ENCODE measurements at regions not wholly inside any gene's neighbourhood (a gene's known extent, or its start where the extent isn't known, plus 50 kb on each side); places are given as distances from the start of the nearest gene placed in this dataset.

DNA sequence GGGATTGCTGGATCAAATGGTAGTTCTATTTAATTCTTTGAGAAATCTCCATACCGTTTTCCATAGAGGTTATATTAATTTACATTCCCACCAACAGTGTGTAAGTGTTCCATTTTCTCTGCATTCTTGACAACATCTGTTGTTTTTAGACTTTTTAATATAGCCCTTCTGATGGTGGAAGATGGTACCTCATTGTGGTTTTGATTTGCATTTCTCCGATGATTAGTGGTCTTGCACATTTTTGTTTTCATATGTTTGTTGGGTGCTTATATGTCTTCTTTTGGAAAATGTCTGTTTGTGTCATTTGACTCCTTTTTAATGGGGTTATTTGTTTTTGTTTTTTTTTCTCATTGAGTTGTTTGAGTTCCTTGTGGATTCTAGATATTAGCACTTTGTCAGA, 75.3 kb upstream of the PUDP start:
- no peaks in the 10 kb centered on the region for H3K27me3 ChIP-seq (ENCODE audit: insufficient read depth, poor library complexity, severe bottlenecking)
- H3K4me3 ChIP-seq (replicated peaks; ENCODE audit: insufficient read depth, low read length), result no peak overlapping the region
- DNase-seq (ENCODE audit: low read depth in 1 of 2, low spot score in 1 of 2), result no peak
- TF ChIP-seq, protein P1, sequence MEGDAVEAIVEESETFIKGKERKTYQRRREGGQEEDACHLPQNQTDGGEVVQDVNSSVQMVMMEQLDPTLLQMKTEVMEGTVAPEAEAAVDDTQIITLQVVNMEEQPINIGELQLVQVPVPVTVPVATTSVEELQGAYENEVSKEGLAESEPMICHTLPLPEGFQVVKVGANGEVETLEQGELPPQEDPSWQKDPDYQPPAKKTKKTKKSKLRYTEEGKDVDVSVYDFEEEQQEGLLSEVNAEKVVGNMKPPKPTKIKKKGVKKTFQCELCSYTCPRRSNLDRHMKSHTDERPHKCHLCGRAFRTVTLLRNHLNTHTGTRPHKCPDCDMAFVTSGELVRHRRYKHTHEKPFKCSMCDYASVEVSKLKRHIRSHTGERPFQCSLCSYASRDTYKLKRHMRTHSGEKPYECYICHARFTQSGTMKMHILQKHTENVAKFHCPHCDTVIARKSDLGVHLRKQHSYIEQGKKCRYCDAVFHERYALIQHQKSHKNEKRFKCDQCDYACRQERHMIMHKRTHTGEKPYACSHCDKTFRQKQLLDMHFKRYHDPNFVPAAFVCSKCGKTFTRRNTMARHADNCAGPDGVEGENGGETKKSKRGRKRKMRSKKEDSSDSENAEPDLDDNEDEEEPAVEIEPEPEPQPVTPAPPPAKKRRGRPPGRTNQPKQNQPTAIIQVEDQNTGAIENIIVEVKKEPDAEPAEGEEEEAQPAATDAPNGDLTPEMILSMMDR (IDR thresholded peaks at IDR 0.05; ENCODE audit: insufficient read depth, low read length), result no peak
- TF ChIP-seq REST (IDR thresholded peaks at IDR 0.05; ENCODE audit: insufficient replicate concordance, low read depth) (no peak), POLR2AphosphoS5 (IDR thresholded peaks at IDR 0.05; ENCODE audit: low read depth) (no peak), GABPA (IDR thresholded peaks at IDR 0.05; ENCODE audit: low read depth) (no peak), SPI1 (IDR thresholded peaks at IDR 0.05; ENCODE audit: borderline replicate concordance, low read depth) (no peak)
- no peak overlapping the region for H3K27ac ChIP-seq (replicated peaks)

DNA sequence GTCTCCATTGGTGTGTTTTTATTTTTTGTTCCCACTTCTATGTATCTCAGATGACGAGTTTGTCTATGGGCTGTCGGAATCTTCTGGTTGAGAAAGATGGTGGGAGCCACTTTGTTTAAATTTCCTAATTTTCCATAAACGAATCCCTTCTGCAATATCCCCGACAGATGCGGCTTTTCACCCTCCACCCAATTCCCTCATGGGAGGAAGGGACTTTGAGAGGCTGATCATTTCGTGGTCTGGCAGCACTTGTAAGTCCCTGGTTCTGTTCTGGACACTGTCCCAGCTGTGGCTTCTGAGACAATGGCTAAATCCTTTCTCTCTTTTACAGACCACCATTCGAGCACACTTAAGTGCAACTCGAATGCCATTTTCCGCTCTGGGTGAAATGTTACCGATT, 72.2 kb upstream of the PUDP start:
- no peak for DNase-seq (ENCODE audit: low read depth in 1 of 2, low spot score in 1 of 2)
- no peaks in the 10 kb centered on the region for H3K27me3 ChIP-seq (ENCODE audit: insufficient read depth, poor library complexity, severe bottlenecking)
- H3K27ac ChIP-seq (replicated peaks), result no peak overlapping the region
- TF ChIP-seq GABPA (IDR thresholded peaks at IDR 0.05; ENCODE audit: low read depth), result no peak
- TF ChIP-seq, protein P1 (IDR thresholded peaks at IDR 0.05; ENCODE audit: insufficient read depth, low read length), result no peak
- TF ChIP-seq SPI1 (IDR thresholded peaks at IDR 0.05; ENCODE audit: borderline replicate concordance, low read depth), result no peak
- no peak for TF ChIP-seq POLR2AphosphoS5 (IDR thresholded peaks at IDR 0.05; ENCODE audit: low read depth)
- TF ChIP-seq REST (IDR thresholded peaks at IDR 0.05; ENCODE audit: insufficient replicate concordance, low read depth), result no peak
- no peak overlapping the region for H3K4me3 ChIP-seq (replicated peaks; ENCODE audit: insufficient read depth, low read length)

- H3K4me3 ChIP-seq (replicated peaks; ENCODE audit: insufficient read depth, low read length), result no peak overlapping the region
- H3K27me3 ChIP-seq (ENCODE audit: insufficient read depth, poor library complexity, severe bottlenecking), result no peaks in the 10 kb centered on the region
- H3K27ac ChIP-seq (replicated peaks), result no peak overlapping the region
- no peak for TF ChIP-seq SPI1 (IDR thresholded peaks at IDR 0.05; ENCODE audit: borderline replicate concordance, low read depth)
- DNase-seq (ENCODE audit: low read depth in 1 of 2, low spot score in 1 of 2), result no peak
Measured at GRCh38 chrX:7219153-7219705, 71.3 kb upstream of the PUDP start.

- TF ChIP-seq SPI1 (IDR thresholded peaks at IDR 0.05; ENCODE audit: borderline replicate concordance, low read depth), result no peak
- TF ChIP-seq, protein P1 (IDR thresholded peaks at IDR 0.05; ENCODE audit: insufficient read depth, low read length), result no peak
- no peak overlapping the region for H3K4me3 ChIP-seq (replicated peaks; ENCODE audit: insufficient read depth, low read length)
- H3K27ac ChIP-seq (replicated peaks), result no peak overlapping the region
- H3K27me3 ChIP-seq (ENCODE audit: insufficient read depth, poor library complexity, severe bottlenecking), result no peaks in the 10 kb centered on the region
- DNase-seq (ENCODE audit: low read depth in 1 of 2, low spot score in 1 of 2), result no peak
Measured at GRCh38 chrX:7218321-7219152, 70.6 kb upstream of the PUDP start.
